ENCODE measurements at regions not wholly inside any gene's neighbourhood (a gene's known extent, or its start where the extent isn't known, plus 50 kb on each side); places are given as distances from the start of the nearest gene placed in this dataset.

GRCh38 chr5:93174930-93175329, 406.1 kb downstream of the NR2F1-AS1 start:
- Histone ChIP-seq H3K4me2 (ENCODE audit: insufficient read depth, low read length) (no peak overlapping the region), H3K9ac (replicated peaks; ENCODE audit: extremely low read depth, insufficient read depth, low read length) (no peak overlapping the region), H3K9me3 (replicated peaks; ENCODE audit: control insufficient read depth, insufficient read depth, low read length) (no peaks in the 10 kb centered on the region), H3K27ac (ENCODE audit: insufficient read depth, low read depth, low read length) (no peak overlapping the region), H2AFZ (ENCODE audit: low read depth, low read length) (no peak overlapping the region), H4K20me1 (replicated peaks; ENCODE audit: control insufficient read depth, extremely low read depth, insufficient read depth, low read length) (no peaks in the 10 kb centered on the region), H3K9me1 (replicated peaks; ENCODE audit: control insufficient read depth, extremely low read depth, insufficient read depth, low read length) (no peaks in the 10 kb centered on the region), H3K4me1 (ENCODE audit: control insufficient read depth, extremely low read depth, insufficient read depth, low read length) (no peaks in the 10 kb centered on the region), H3K79me2 (ENCODE audit: control insufficient read depth, insufficient read depth, low read length) (no peaks in the 10 kb centered on the region), H3K36me3 (ENCODE audit: control insufficient read depth in 2 of 2, extremely low read depth in 1 of 2, insufficient read depth in 2 of 2, low read length in 2 of 2) (no peaks in the 10 kb centered on the region), H3K27me3 (ENCODE audit: control insufficient read depth in 2 of 2, insufficient read depth in 2 of 2, low read length in 2 of 2) (no peaks in the 10 kb centered on the region), H3K4me3 (replicated peaks in 1 of 3; ENCODE audit: insufficient read depth in 1 of 3, low read depth in 1 of 3, low read length in 3 of 3) (no peak overlapping the region)
- ChIA-PET POLR2A (no interaction called here), CTCF (interaction anchor here (1.0 to 1.4 kb wide), 2 partner anchors 10 to 27 kb away, joined by 3 read pairs; no protein-coding TSS in a partner anchor)
- dilution Hi-C loops (cut with MboI; ENCODE audit: extremely low pct_ligation_motif_present, low sequenced_read_pairs) = no loop called here
- DNase-seq (ENCODE audit: low read depth, low spot score) (no peak), FAIRE-seq (no peak)
- intact Hi-C loops (cut with micrococcal nuclease) = no loop called here
- TF ChIP-seq FOS (IDR thresholded peaks at IDR 0.05; ENCODE audit: borderline replicate concordance, insufficient read depth, low read length) (no peak), GATA2 (IDR thresholded peaks at IDR 0.05; ENCODE audit: insufficient read depth, insufficient read length, low read depth, low read length) (no peak), JUN (IDR thresholded peaks at IDR 0.05; ENCODE audit: borderline replicate concordance, insufficient read depth, insufficient read length, low read depth) (no peak), MYC (IDR thresholded peaks at IDR 0.05; ENCODE audit: low read depth, low read length) (no peak), POLR2AphosphoS5 (IDR thresholded peaks at IDR 0.05; ENCODE audit: insufficient read depth, low read depth, low read length) (no peak), EZH2 (IDR thresholded peaks at IDR 0.05; ENCODE audit: borderline replicate concordance, low read depth, low read length, severe bottlenecking) (no peak), POLR2A (IDR thresholded peaks at IDR 0.05; ENCODE audit: low read depth, low read length) (no peak), CTCF (IDR thresholded peaks at IDR 0.05; ENCODE audit: extremely low read depth in 1 of 2, insufficient read depth in 1 of 2, low read depth in 1 of 2, low read length in 2 of 2) (no peak)
- TF ChIP-seq, protein P1, sequence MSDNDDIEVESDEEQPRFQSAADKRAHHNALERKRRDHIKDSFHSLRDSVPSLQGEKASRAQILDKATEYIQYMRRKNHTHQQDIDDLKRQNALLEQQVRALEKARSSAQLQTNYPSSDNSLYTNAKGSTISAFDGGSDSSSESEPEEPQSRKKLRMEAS (IDR thresholded peaks at IDR 0.05; ENCODE audit: insufficient read depth, insufficient read length) = no peak
- no TSS peak for BruUV-seq (replicated peaks)

Data from endothelial cell of umbilical vein (primary cell).